Upper lobe of left lung (tissue), 6 donors: ENCODE measurements at regions not wholly inside any gene's neighbourhood (a gene's known extent, or its start where the extent isn't known, plus 50 kb on each side); places are given as distances from the start of the nearest gene placed in this dataset.

Experiments
- ATAC-seq, 2 donors: fragments of 200-7000 bp; cut with Tn5 transposase; one replicate each; pipeline ENCODE4 v1.9.1; 2022; ENCODE audit warnings: mild to moderate bottlenecking in 2 of 2, moderate library complexity in 2 of 2; ENCODE audit not compliant: low FRiP score in 2 of 2
- DNase-seq, 2 donors: peaks; one replicate each; pipeline ENCODE4 v3.0.0-alpha.2; 2019 to 2020
- H3K27ac ChIP-seq, 4 donors: fragments of 200-600 bp; sonication (generic); one replicate each; pipeline ENCODE4 v1.5.1; 2016 to 2019
- H3K27me3 ChIP-seq, 4 donors: fragments of 200-600 bp; sonication (generic); one replicate each; pipeline ENCODE4 v1.5.1; 2017 to 2019
- H3K36me3 ChIP-seq, 4 donors: fragments of 200-600 bp; sonication (generic); one replicate each; pipeline ENCODE4 v1.5.1; 2016 to 2019
- H3K4me1 ChIP-seq, 4 donors: fragments of 200-600 bp; sonication (generic); one replicate each; pipeline ENCODE4 v1.5.1; 2018 to 2019
- H3K4me3 ChIP-seq, 4 donors: fragments of 200-600 bp; sonication (generic); one replicate each; pipeline ENCODE4 v1.5.1; 2017 to 2019; ENCODE audit warnings: mild to moderate bottlenecking in 2 of 4, moderate library complexity in 1 of 4
- H3K9me3 ChIP-seq, 4 donors: fragments of 200-600 bp; sonication (generic); one replicate each; pipeline ENCODE4 v1.5.1; 2018 to 2019
- CTCF ChIP-seq, 6 experiments: fragments of 450-650 bp in 4 of 6; fragments of 200-600 bp in 2 of 6; sonication (generic) in 2 of 6; IDR thresholded peaks; one replicate each; pipeline ENCODE4 v1.5.1; 2016 to 2019; ENCODE audit warnings: antibody characterized with exemption in 6 of 6
- EP300 ChIP-seq, 4 donors: sonication (generic); formaldehyde crosslinking; IDR thresholded peaks; one replicate each; pipeline ENCODE4 v1.5.1; 2017; ENCODE audit warnings: antibody characterized with exemption in 4 of 4, control low read depth in 2 of 4
- POLR2A ChIP-seq, 4 donors: fragments of 450-650 bp; IDR thresholded peaks; one replicate each; pipeline ENCODE4 v1.5.1; 2016 to 2017; ENCODE audit warnings: antibody characterized with exemption in 4 of 4, mild to moderate bottlenecking in 2 of 4
- POLR2AphosphoS5 ChIP-seq, 2 donors: sonication (generic); formaldehyde crosslinking; IDR thresholded peaks; one replicate each; pipeline ENCODE4 v1.5.1; 2017; ENCODE audit warnings: antibody characterized with exemption in 2 of 2
- WGBS, 2 donors: methylation state at CpG; one replicate each; pipeline ENCODE4 v1.1.5; 2017 to 2018; 5-methylcytosine and 5-hydroxymethylcytosine counted together
- donor health status: DM: no; HTN: no; CAD: no; lungs with moderate emphysema.
- donor health status: DM: no; HTN: yes; CAD: no; lungs with severe emphysema.

- 91 to 92% methylated on average over 13 of the region's 13 CpGs for WGBS, 2 donors
- no peaks in the 10 kb centered on the region for H3K4me1 ChIP-seq
- no peak overlapping the region for H3K27ac ChIP-seq
- no peak overlapping the region for H3K4me3 ChIP-seq
- ATAC-seq (no peak), DNase-seq (no peak)
- H3K36me3 ChIP-seq: no peaks in the 10 kb centered on the region
- H3K27me3 ChIP-seq: no peaks in the 10 kb centered on the region
- H3K9me3 ChIP-seq: no peaks in the 10 kb centered on the region
- no peak for TF ChIP-seq CTCF (IDR thresholded peaks at IDR 0.05)
- no peak for TF ChIP-seq EP300 (IDR thresholded peaks at IDR 0.05)
- TF ChIP-seq POLR2AphosphoS5 (IDR thresholded peaks at IDR 0.05): no peak
- no peak for TF ChIP-seq POLR2A (IDR thresholded peaks at IDR 0.05)
Observed at GRCh38 chr15:69855258-69856000, 242.3 kb downstream of the TLE3 start.

GRCh38 chr15:69857250-69857649 lies 240.5 kb downstream of the TLE3 start:
- WGBS, 2 donors: 95% methylated on average over 6 of the region's 6 CpGs
- TF ChIP-seq EP300 (IDR thresholded peaks at IDR 0.05) (no peak), CTCF (IDR thresholded peaks at IDR 0.05) (no peak), POLR2AphosphoS5 (IDR thresholded peaks at IDR 0.05) (no peak), POLR2A (IDR thresholded peaks at IDR 0.05) (no peak)
- Histone ChIP-seq H3K4me3 (no peak overlapping the region), H3K27me3 (no peaks in the 10 kb centered on the region), H3K9me3 (no peaks in the 10 kb centered on the region), H3K4me1 (no peaks in the 10 kb centered on the region), H3K36me3 (no peaks in the 10 kb centered on the region), H3K27ac (no peak overlapping the region)
- DNase-seq (no peak), ATAC-seq (no peak)

GRCh38 chr15:69857686-69858391 lies 239.9 kb downstream of the TLE3 start:
- Histone ChIP-seq H3K27me3 (no peaks in the 10 kb centered on the region), H3K4me1 (no peaks in the 10 kb centered on the region), H3K36me3 (no peaks in the 10 kb centered on the region), H3K27ac (no peak overlapping the region), H3K9me3 (no peaks in the 10 kb centered on the region), H3K4me3 (no peak overlapping the region)
- no peak for DNase-seq
- no peak for ATAC-seq
- no peak for TF ChIP-seq POLR2A (IDR thresholded peaks at IDR 0.05)
- no peak for TF ChIP-seq EP300 (IDR thresholded peaks at IDR 0.05)
- no peak for TF ChIP-seq CTCF (IDR thresholded peaks at IDR 0.05)
- no peak for TF ChIP-seq POLR2AphosphoS5 (IDR thresholded peaks at IDR 0.05)
- 82% methylated on average over 5 to 10 of the region's 10 CpGs for WGBS, 2 donors

DNA sequence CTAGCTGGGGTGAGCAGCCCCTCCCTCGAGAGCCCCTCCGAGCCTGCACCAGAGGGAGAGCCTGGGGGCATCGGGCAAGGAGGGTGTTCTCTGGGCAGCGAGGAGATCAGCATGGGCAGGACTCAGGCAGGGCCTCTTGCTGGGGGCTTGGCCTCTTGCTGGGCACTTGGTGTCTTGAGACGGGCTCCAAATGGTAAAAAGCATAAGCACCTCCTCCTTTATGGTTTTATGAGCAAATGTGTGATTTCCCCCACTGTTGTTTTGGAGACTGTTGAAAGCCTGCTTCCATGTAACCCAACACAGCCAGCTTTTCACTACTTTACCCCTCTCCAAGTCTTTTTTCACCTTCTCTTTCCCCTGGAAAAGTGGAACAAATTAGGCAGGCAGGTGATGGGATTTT lies 239.3 kb downstream of the TLE3 start:
- H3K36me3 ChIP-seq: no peaks in the 10 kb centered on the region
- no peak overlapping the region for H3K27ac ChIP-seq
- H3K27me3 ChIP-seq: no peaks in the 10 kb centered on the region
- peak in 1 of 2 donors; percentile 6 for ATAC-seq
- TF ChIP-seq EP300 (IDR thresholded peaks at IDR 0.05): no peak
- TF ChIP-seq CTCF (IDR thresholded peaks at IDR 0.05): no peak
- TF ChIP-seq POLR2A (IDR thresholded peaks at IDR 0.05): no peak
- no peak for TF ChIP-seq POLR2AphosphoS5 (IDR thresholded peaks at IDR 0.05)
- H3K4me3 ChIP-seq: no peak overlapping the region
- DNase-seq: no peak
- no peaks in the 10 kb centered on the region for H3K4me1 ChIP-seq
- H3K9me3 ChIP-seq: no peaks in the 10 kb centered on the region
- WGBS, 2 donors: 67 to 94% methylated on average over 4 to 5 of the region's 5 CpGs
